UCSD-AML1 (cell line): ENCODE measurements at regions not wholly inside any gene's neighbourhood (a gene's known extent, or its start where the extent isn't known, plus 50 kb on each side); places are given as distances from the start of the nearest gene placed in this dataset.

Experiments
- DNase-seq: peaks from one replicate; lab custom pipeline; 2025; ENCODE audit not compliant: unreplicated experiment; lab: John Stamatoyannopoulos, UW

DNA sequence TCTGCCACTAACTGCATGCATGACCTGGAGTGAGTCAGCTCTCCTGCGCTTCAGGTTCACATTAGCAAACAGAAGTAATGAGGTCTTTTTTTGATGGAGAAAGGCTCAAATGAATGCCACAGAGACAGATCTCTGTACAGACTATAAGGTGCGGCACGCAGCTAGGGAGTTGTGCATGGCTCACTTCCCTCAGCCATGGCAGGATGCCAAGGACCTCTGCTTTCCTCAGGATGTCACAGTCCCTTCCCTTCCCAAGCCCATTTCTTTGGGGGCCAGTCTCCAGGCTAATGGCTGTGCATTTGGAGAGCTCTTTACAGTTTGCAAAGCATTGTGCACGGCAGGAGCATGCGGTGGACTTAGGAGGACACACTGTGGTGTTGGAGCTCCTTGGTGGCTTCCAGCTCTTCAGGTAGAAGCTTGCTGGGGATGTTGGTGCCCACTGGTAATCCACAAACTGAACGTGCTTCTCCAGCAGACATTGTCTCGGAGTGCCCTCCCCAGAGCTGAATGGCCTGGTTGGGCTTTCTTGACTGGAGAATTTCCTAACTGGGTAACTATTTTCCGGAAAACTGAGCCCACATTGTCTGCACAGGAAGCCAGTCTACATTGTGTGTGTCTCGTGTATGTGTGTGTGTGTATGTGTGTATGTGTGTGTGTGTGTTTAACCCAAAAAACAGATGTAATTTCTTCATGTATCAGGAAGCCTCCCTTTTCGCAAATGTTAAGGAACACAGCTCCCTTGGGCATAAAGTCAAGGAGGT, 172.5 kb upstream of the TLE3 start:
- DNase-seq, result peak; percentile 58

DNA sequence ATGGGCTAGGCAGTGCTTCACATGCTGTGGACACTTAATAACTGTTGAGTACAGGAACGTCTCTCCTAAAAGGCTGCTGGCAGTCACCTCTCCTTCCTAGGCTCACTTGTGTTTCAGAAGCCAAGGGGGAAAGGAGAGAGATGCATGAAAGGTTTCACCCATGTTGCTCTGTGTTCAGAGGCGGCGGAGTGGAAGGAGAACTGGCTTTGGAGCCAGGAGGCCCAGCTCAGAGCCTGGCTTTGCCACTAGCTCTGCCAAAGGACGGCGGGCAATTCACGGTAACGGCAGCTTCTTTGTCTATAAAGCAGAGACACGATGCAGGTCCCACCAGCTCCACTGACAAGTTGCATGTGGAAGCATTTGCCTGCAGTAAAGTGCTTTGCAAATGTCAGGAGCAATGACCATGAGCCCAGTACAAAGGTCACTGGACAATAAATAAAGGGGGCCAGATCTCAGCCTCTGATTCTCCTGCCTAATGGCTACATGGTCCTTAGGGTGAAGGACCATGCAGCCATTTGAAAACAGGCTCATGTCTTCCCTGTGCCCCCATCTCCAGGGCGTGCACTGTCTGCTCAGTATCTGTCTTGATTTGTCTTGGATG, 171.7 kb upstream of the TLE3 start:
- DNase-seq, result no peak

DNA sequence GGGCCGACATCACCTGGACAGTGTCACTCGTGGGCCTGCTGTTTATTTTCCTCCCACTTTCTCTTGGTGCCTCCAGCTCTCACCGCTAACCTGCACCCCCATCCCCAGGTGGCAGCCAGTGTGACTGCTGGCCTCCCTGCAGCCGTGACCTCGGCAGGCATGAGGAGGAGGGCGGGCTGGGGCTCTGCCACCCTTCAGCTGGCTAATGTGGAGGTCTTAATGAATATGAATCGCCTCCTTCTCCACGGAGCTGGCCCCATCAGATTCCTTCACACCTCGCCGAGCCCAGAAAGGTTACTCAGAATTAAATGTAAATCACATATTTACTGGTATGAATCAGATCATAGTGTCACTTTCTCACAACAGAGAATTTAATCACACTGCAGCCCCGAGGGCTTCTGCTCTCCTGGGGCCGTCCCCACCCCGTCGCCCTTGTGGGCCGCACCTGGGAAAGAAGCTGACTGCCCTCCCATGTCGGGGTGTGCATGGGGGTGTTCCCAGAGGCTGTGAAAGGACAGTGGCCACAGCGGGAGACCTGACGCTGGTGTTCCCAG, 171.1 kb upstream of the TLE3 start:
- DNase-seq, result no peak

DNA sequence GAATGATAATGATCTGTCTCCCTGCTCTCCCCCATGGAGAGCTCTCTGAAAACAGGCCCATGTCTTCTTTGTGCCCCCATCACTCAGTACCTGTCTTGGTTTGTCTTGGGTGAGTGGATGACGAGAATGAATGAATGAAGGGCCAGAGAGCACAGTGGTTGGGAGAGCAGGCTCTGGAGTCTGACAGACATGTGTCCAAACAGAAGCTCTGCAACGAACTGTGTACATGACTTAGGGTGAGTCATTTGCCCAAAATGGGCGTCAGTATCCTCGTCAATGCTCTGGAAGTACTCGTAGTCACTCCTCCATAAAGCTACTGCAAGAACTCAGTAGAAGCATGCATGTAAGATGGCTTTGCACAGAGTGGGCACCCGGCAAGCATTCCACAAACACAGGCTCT, 170.2 kb upstream of the TLE3 start:
- no peak for DNase-seq

DNA sequence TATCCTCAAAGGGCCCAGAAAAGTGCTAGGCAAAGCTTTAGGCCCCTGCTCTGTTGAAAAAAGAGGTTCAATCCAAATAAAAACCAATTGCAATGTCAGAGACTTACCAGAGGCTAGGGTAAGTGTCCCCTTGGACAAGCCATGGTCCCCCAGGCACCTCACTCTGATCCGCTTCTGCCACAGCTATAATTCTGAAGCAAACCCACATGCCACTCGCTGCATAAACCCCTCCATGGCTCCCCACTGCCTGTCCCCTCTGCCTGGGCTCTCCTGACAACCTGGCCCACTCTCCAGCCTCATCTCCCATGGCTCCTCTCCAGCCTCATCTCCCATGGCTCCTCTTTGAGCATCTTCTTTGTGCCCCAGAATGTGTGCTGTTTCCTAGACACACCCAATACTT, 169.6 kb upstream of the TLE3 start:
- DNase-seq, result no peak

DNA sequence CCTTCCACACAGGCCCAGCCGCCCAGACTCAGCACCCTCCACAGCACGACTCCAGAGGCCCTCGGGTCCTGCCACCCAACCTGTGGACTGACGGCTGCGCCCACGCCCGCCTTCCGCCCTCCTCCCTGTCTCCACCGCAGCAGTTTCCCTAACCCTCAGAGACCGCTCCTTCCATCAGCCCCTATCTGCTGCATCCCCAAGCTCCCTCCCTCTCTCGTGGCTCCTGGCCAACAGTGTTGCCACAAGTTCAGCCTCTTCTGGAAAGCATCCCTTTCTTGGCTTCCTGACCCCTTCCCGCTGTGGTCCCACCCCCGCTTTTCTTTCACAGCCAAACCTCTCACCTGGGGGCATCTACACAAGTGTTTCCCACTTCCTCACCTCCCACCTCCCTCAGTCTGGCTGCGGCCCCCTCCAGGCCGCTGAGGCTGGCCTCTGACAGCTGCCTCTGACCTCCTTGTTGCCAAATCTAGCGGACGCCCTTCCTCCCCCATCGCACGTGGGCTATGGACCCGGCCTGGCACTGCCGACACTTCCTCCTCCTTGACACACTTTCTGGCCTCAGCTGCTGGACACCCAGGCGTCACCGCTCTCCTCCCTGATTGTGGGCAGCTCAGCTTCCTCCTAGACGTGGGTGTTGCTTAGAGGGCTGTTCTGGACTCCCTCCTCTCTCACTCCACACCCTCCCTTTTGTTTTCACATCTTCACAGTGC, 168.8 kb upstream of the TLE3 start:
- peak; percentile 88 for DNase-seq

DNA sequence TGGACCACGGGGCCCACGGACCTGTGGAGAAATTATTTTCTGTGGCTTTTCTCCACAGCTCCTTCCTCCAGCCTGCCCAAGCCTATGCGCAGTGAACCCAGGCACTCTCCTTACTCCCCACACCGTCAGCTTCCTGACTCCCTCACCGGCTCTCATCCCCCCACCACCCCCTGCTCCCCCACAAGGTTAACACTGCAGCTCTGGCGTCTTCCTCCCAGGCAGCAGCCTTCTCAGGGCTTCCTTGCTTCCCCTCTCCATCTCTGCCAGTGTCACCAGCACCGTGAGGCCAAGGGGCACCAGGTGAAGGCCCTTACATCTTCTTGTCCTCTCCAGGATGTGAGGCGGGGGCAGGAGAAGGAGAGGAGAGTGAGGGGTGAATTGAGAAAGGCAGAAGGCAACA, 168.3 kb upstream of the TLE3 start:
- DNase-seq, result no peak

DNA sequence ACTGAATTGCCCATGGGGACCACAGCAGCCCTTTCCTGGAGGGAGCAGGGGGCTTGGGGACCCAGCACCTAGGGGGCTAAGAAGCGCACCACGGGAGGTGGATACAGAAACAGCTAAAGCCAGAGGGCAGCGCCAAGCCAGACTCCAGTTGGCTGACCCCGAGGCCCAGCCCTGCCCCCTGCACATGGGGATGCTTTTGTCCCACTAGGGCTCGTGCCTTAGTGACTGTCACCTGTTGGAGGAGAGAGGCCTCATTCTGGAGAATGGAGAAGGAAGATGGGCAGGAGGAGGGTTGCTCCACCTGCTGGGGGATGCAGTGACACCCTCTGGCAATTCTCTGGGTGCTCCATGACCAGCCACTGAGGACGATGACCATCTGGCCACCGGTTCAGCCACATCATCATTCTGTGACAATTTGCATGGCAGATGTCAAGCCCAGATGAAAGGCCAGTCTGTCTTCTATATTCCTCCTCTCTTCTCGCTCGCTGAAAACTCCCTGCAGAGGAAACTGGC, 167.8 kb upstream of the TLE3 start:
- DNase-seq, result no peak

DNA sequence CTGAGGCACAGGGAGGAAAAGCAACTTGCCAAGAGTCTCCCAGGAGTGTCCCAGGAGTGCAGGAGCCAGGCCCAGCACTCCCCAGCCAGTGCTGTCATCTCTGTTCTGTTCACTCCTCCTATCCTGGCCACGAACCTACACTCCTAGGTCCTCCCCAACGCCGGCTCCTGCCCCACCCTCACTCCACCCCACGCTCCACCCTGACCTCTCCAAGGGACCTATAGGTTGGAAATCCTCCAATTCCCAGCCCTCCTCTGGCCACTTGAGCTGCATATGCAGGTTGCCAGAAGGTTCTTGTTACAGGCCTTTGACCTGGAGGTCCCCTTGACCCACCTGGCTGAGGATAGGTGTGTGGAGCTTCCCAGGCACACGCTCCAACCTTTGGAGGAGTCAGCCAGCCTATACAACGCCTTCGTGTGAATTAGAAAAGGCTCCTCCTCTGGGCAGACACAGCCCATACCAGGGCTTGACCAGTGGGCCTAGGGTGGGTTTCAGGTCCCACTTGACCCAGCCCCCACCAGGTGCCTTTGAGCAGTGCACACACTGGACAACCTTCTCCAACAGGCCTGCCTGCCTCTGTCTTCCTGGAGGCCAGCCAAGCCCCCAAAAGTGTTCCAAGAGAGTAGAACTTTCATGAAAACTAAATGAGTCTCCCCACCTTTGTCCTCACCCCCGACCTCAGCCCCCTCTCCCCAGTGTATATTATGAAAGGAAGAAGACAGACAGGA, 167.2 kb upstream of the TLE3 start:
- no peak for DNase-seq

DNA sequence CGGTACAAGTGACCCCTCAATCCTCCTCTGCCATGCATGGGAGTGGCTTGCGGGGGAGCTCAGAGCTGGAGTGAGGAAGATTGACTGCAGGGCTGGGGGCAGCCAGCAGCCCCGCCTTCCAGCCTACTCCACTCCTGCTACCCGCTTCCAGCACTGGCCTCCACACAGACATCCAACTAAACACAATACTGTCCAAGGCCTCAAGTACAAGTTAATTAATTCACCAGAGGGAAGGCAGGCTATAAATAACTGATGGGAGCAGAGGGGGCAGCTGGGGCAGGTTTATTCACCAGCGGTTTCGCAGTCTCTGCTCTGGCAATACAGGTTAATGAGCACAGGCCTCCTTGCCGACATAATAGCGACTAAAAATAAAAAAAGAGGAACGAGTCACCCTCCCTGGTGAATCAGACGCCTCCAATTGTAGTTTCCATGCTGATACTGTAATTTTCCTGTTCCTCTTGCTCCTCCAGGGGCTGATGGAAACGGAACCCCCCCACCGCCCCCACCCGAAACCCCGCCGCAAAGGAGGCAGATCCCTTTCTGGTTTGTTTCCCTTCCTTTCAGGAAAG, 166.4 kb upstream of the TLE3 start:
- peak; percentile 74 for DNase-seq

DNA sequence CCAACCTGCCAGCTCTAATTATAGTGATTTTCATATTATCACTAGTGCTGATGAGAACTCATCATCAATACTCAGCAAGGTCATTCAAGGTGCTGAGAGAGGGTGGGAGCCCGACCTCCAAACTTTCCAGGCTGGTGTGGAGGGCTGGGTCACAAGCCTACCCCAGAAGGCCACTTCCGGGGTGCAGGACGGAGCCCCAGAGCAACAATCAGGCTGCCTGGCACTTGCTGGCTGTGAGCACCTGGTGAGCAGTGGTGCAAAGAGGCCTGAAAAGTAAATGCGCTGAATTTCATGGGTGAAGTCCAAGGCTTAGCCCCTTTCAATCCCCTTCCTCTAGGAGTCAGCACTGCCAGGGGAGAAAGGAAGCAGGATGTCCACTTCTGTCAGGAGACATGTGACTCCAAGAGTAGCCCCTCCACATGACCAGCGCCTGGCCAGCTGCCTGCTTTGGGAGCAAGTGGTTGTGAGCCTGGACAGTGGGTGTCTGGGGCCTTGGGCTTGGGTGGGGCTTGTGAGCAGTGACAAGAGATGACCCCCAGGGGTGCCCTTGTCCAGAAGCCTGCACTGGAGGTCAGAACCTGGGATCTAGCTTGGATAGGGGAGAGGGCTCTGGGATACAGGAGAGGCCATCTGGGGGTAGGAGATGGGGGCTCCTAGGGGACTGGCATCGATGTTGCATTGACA, 165.0 kb upstream of the TLE3 start:
- DNase-seq, result no peak

DNA sequence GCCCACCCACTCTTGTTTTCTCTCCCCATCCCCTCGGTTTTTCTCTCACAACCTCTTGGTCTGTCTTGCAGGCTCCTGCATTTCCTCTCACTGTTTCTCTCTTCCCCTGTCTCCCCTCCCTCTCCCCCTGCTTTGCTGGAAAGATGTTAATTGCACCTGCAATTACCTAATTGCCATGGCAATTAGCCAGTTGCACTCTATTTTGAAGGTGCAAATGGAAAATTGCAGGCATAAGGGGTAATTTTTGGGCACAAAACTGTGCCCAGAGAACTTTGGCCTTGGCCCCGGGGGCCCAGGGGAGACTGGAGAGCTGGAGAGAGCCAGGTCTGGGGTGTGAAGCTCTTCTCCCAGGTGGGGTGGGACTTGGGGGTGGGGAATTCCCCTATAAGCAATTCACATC, 164.5 kb upstream of the TLE3 start:
- DNase-seq, result no peak

DNA sequence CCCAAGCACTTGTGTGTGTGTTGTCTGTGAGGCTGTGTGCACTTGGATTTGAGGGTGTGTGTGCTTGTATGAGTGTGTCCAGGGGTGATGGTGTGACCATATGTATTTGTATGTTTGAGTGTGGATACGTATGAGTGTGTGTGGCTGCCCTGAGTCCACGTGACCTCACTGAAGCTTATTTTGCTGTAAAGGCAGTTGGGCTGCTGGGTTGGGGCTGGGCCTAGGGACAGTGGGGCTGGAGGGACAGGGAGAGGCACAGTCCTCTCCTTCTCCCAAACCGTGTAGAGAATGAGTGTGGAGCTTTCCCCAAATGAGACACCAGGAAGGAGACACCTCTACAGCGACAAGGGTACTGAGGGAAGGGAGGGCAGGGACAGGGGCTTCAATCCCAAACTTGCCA, 163.4 kb upstream of the TLE3 start:
- DNase-seq, result no peak

DNA sequence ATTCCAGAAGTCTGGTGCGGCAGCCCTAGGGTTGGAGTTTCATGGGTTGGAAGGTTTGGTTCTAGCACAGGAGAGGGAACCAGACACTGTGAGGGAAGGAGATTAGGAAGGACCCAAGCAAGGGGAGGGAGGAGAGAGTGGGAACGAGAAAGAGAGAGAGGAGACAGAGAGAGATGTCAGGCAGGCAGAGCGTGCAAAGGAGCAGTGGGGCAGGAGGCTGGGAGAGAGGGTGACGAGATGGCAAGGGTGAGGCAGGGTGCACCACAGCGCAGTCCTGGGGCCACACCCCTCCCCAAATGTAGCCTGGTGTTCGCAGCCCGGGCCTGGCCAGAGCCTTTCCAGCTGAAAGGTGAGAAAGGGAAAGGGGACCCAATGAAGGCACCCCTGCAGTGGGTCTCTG, 162.9 kb upstream of the TLE3 start:
- DNase-seq, result no peak

DNA sequence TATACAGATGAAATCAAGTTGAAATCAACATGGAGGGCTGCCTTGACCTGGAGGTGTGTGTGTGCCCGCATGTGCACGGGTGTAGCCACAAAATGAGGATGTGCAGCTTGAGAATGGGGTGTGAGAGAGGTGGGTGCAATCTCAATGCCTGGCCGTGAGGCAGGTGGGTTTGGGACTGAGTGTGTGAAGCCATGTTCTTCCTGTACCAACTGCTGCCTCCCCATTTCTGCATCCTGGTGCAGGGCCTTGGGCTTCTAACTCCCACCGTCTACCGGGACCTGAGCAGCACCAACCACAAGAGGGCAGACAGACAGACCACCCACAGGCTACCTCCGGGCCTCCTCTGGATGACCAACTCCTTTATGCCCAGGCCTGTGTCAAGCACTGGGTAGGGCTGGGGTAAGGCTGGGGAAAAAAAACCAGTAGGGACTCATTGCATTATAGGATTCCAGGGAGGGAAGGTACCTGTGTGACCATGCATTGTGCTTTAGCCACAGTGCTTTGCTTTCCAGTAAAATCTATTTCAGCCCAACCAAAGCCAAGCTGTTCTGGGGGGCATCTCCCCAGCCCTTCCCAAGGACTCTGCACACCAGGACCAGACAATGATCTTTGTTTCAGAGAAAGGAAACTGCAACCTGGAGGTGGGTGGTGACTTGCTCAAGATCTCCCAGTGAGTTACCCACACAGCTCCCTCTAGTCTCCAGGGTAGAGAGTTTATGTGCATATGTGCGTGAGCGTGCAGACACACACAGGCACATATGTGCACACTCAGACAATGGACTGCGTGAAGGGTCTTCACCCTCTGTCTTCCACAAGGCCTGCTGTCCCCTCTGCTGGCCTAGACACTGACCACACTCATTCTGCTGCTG, 162.2 kb upstream of the TLE3 start:
- DNase-seq, result no peak

DNA sequence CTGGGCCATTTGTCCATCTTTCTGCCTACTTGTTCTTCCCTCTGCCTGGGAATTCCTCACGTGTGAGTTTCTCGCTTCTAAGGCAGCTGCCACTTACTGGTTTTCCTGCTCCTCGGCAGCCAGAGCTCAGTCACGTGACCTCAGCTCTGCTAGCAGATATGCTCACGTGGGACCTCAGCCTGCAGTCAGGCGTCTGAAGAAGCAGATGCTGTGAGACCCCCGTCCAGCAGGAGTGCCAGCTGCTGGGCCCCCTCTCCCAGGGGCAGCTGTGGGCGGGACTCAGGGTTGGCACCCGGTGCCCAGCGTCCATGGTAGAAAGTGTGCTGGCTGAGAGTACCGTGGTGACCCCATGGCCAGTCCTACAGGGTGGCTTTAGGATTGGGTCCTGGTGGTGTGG, 161.3 kb upstream of the TLE3 start:
- DNase-seq, result no peak

DNA sequence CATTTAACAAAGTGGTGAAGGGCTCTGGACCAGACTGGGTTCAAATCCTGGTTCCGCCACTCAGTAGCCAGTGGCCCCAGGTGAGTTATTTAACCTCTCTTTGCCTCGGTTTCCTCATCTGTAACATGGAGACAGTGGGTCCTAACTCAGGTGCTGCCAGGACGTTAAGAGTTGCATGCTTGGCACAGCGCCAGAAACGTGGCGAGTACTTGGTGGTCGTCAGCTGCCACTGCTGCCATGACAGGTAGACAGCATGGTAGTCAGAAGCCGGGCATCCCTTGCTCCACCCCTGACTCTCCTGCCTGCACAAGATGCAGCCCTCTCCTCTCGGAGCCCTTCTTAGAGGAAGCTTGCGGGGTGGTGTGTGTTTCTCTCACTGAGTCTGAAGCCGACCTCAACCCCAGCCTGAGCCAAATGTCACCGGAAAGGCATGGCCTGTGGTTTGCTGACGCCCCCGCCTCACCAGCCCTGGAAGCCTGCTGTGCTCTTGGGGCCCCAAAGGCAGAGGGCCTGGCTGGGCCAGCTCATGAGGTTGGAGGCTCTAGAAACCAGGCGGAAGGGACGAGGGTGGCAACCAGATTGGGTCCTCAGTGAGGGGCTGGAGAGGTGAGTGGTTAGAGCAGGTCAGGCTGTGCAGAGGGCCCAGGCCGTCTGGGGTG, 160.8 kb upstream of the TLE3 start:
- DNase-seq, result peak; percentile 87

DNA sequence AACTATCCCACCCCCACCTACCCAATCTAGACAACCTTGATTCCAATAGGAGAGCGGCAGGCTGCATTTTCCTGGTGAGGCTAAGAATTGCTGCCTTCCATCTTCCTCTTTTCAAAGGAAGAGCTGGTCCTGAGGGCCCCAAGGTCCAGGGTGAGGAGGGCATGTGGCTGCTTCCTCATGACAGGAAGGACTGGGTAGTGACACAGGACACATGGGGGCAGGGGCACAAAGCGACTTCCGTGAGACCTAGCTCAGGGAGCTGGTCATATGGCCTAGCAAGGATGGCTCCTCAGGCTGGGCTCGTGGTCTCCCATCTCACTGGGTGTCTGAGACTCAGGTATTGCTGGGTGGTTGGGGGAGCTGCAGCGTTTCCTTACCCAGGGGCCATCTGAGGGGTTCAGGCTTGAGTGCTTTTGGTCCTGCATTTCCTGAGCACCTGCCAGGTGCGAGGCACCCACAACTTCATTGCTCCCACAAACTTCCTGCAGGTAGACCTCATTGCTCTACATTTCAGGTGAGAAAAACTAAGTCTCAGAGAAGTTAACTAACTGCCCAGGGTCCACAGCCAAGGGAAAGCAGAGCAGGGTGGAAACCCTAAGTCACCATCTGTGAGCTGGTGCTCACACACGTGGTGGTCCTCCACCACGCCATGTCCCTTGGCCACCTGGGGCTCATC, 160.0 kb upstream of the TLE3 start:
- DNase-seq, result peak; percentile 78
